Small intestine (tissue), 7 donors: ENCODE measurements at regions not wholly inside any gene's neighbourhood (a gene's known extent, or its start where the extent isn't known, plus 50 kb on each side); places are given as distances from the start of the nearest gene placed in this dataset.

Source experiments
- DNase-seq, 2 donors: peaks; one replicate each; pipeline versions ENCODE4 v3.0.0 to v3.0.0-alpha.2; 2013
- FAIRE-seq: peaks from 2 replicates; lab custom pipeline; 2012; peaks lifted over from hg19 to GRCh38; lab: Jason Lieb, UNC
- H3K27ac ChIP-seq, 3 donors: one replicate each; pipeline ENCODE4 v1.5.1; 2013; ENCODE audit warnings: low read length in 2 of 3, mild to moderate bottlenecking in 2 of 3, control low read depth in 1 of 3, inconsistent platforms in 1 of 3, low read depth in 1 of 3, moderate library complexity in 1 of 3
- H3K27me3 ChIP-seq, 3 donors: one replicate each; pipeline ENCODE4 v1.6.1; 2013; ENCODE audit warnings: low read length in 3 of 3, inconsistent platforms in 1 of 3; ENCODE audit not compliant: control insufficient read depth in 3 of 3, insufficient read depth in 3 of 3
- H3K36me3 ChIP-seq, 3 donors: one replicate each; pipeline ENCODE4 v1.6.1; 2013; ENCODE audit warnings: low read length in 3 of 3, inconsistent platforms in 1 of 3, low read depth in 1 of 3, mild to moderate bottlenecking in 1 of 3, moderate library complexity in 1 of 3; ENCODE audit not compliant: control insufficient read depth in 3 of 3, insufficient read depth in 2 of 3
- H3K4me1 ChIP-seq, 3 donors: one replicate each; pipeline ENCODE4 v1.6.1; 2013; ENCODE audit warnings: low read length in 2 of 3, inconsistent platforms in 1 of 3, low read depth in 1 of 3, mild to moderate bottlenecking in 1 of 3, moderate library complexity in 1 of 3; ENCODE audit not compliant: control insufficient read depth in 3 of 3, insufficient read depth in 2 of 3
- H3K4me3 ChIP-seq, 3 donors: one replicate each; pipeline ENCODE4 v1.5.1; 2013; ENCODE audit warnings: low read length in 3 of 3, control low read depth in 1 of 3, inconsistent platforms in 1 of 3, low read depth in 1 of 3, mild to moderate bottlenecking in 1 of 3, moderate library complexity in 1 of 3
- H3K9me3 ChIP-seq, 2 donors: one replicate each; pipeline ENCODE4 v1.6.1; 2013; ENCODE audit warnings: low read depth in 1 of 2, low read length in 1 of 2; ENCODE audit not compliant: control insufficient read depth in 2 of 2, insufficient read depth in 1 of 2
- WGBS, 3 donors: extraction: QIAGEN DNeasy Blood & Tissue Kit; methylation state at CpG; one replicate each; pipeline ENCODE4 v1.1.7; 2013; 5-methylcytosine and 5-hydroxymethylcytosine counted together
- donor health status: healthy with polysubstance abuse.
- donor health status: control.
- donor health status: control.
- donor health status: Bipolar disorder and iron deficiency.
- donor health status: healthy.

- Histone ChIP-seq H3K4me3 (no peak overlapping the region), H3K4me1 (no peaks in the 10 kb centered on the region), H3K27me3 (peaks cover 0 to 2% (median 0%) of the 10 kb centered on the region in 3 donors), H3K36me3 (no peaks in the 10 kb centered on the region), H3K27ac (no peak overlapping the region), H3K9me3 (no peaks in the 10 kb centered on the region)
- 52 to 69% (median 54%) methylated on average over 3 of the region's 3 CpGs for WGBS, 3 donors
- no peak for DNase-seq
- no peak for FAIRE-seq
Measured at GRCh38 chr17:15106540-15106939, 158.6 kb downstream of the PMP22 start.

- Histone ChIP-seq H3K9me3 (no peaks in the 10 kb centered on the region), H3K4me3 (no peak overlapping the region), H3K36me3 (no peaks in the 10 kb centered on the region), H3K27ac (no peak overlapping the region), H3K4me1 (no peaks in the 10 kb centered on the region), H3K27me3 (no peaks in the 10 kb centered on the region)
- 87 to 88% (median 88%) methylated on average over 4 of the region's 4 CpGs for WGBS, 3 donors
- FAIRE-seq (no peak), DNase-seq (no peak)
Measured at GRCh38 chr17:15103785-15104184, 161.3 kb downstream of the PMP22 start.

GRCh38 chr17:15101175-15101574 is 164.0 kb downstream of the PMP22 start:
- Histone ChIP-seq H3K27me3 (no peaks in the 10 kb centered on the region), H3K4me3 (no peak overlapping the region), H3K9me3 (no peaks in the 10 kb centered on the region), H3K4me1 (no peaks in the 10 kb centered on the region), H3K27ac (no peak overlapping the region), H3K36me3 (no peaks in the 10 kb centered on the region)
- no peak for FAIRE-seq
- 74 to 79% (median 75%) methylated on average over 2 of the region's 2 CpGs for WGBS, 3 donors
- no peak for DNase-seq

GRCh38 chr17:15096511-15096910 is 168.6 kb downstream of the PMP22 start:
- H3K27ac ChIP-seq, result no peak overlapping the region
- no peaks in the 10 kb centered on the region for H3K4me1 ChIP-seq
- 73 to 92% (median 77%) methylated on average over 4 of the region's 4 CpGs for WGBS, 3 donors
- no peaks in the 10 kb centered on the region for H3K27me3 ChIP-seq
- FAIRE-seq, result no peak
- no peaks in the 10 kb centered on the region for H3K36me3 ChIP-seq
- no peaks in the 10 kb centered on the region for H3K9me3 ChIP-seq
- H3K4me3 ChIP-seq, result no peak overlapping the region
- no peak for DNase-seq

- no peaks in the 10 kb centered on the region for H3K9me3 ChIP-seq
- FAIRE-seq (no peak), DNase-seq (no peak)
- H3K4me3 ChIP-seq, result no peak overlapping the region
- H3K27ac ChIP-seq, result no peak overlapping the region
- WGBS, 3 donors, result 78 to 83% (median 78%) methylated on average over 2 of the region's 2 CpGs
- no peaks in the 10 kb centered on the region for H3K27me3 ChIP-seq
- no peaks in the 10 kb centered on the region for H3K4me1 ChIP-seq
- no peaks in the 10 kb centered on the region for H3K36me3 ChIP-seq
Measured at GRCh38 chr17:15095935-15096334, 169.2 kb downstream of the PMP22 start.

GRCh38 chr17:15092762-15093161 is 172.4 kb downstream of the PMP22 start:
- H3K27ac ChIP-seq, result no peak overlapping the region
- H3K9me3 ChIP-seq, result no peaks in the 10 kb centered on the region
- no peak overlapping the region for H3K4me3 ChIP-seq
- 60 to 65% (median 65%) methylated on average over 7 of the region's 7 CpGs for WGBS, 3 donors
- no peak for FAIRE-seq
- no peaks in the 10 kb centered on the region for H3K4me1 ChIP-seq
- no peak for DNase-seq
- no peaks in the 10 kb centered on the region for H3K36me3 ChIP-seq
- H3K27me3 ChIP-seq, result peaks cover 0 to under 1% (median 0%) of the 10 kb centered on the region in 3 donors

GRCh38 chr17:15092261-15092660 is 172.9 kb downstream of the PMP22 start:
- Histone ChIP-seq H3K9me3 (no peaks in the 10 kb centered on the region), H3K4me1 (no peaks in the 10 kb centered on the region), H3K36me3 (no peaks in the 10 kb centered on the region), H3K4me3 (no peak overlapping the region), H3K27ac (no peak overlapping the region), H3K27me3 (peaks cover 0 to 2% (median 0%) of the 10 kb centered on the region in 3 donors)
- 74 to 77% (median 76%) methylated on average over 2 of the region's 2 CpGs for WGBS, 3 donors
- FAIRE-seq, result no peak
- DNase-seq, result no peak

GRCh38 chr17:15091825-15092224 is 173.3 kb downstream of the PMP22 start:
- H3K9me3 ChIP-seq, result no peaks in the 10 kb centered on the region
- H3K27me3 ChIP-seq, result peaks cover 0 to 2% (median 0%) of the 10 kb centered on the region in 3 donors
- WGBS, 3 donors, result 74 to 90% (median 83%) methylated on average over 2 of the region's 2 CpGs
- no peaks in the 10 kb centered on the region for H3K4me1 ChIP-seq
- H3K36me3 ChIP-seq, result no peaks in the 10 kb centered on the region
- DNase-seq (no peak), FAIRE-seq (no peak)
- no peak overlapping the region for H3K27ac ChIP-seq
- no peak overlapping the region for H3K4me3 ChIP-seq

GRCh38 chr17:15090533-15090932 is 174.6 kb downstream of the PMP22 start:
- no peaks in the 10 kb centered on the region for H3K9me3 ChIP-seq
- no peaks in the 10 kb centered on the region for H3K4me1 ChIP-seq
- H3K4me3 ChIP-seq, result no peak overlapping the region
- DNase-seq, result no peak
- no peaks in the 10 kb centered on the region for H3K36me3 ChIP-seq
- no peak overlapping the region for H3K27ac ChIP-seq
- WGBS, 3 donors, result 83 to 89% (median 87%) methylated on average over 8 of the region's 8 CpGs
- H3K27me3 ChIP-seq, result peaks cover 0 to 2% (median 0%) of the 10 kb centered on the region in 3 donors
- no peak for FAIRE-seq
